HCT116 (cell line): ENCODE measurements at regions not wholly inside any gene's neighbourhood (a gene's known extent, or its start where the extent isn't known, plus 50 kb on each side); places are given as distances from the start of the nearest gene placed in this dataset.

ENCODE experiments used
- ATAC-seq: fragments of 200-7000 bp; cut with Tn5 transposase; 2 replicates; pipeline ENCODE4 v1.9.1; 2020; ENCODE audit warnings: mild to moderate bottlenecking, moderate library complexity
- BruUV-seq: library from RNA; stranded (reverse); fragments of 400-500 nt; replicated peaks from 2 replicates; lab custom pipeline; 2021; lab: Mats Ljungman, UMichigan
- CTCF ChIA-PET: fragments of 300-600 bp; sonication (Branson Sonifier 250); formaldehyde crosslinking; loops from one replicate; lab custom pipeline; 2021; ENCODE audit warnings: antibody characterized with exemption; lab: Charles Lee
- POLR2A ChIA-PET: fragments of 300-600, 350-600 bp; sonication (Branson Sonifier 250); formaldehyde crosslinking; loops from one replicate; lab custom pipeline; 2021; ENCODE audit warnings: antibody characterized with exemption; lab: Charles Lee
- RAD21 ChIA-PET, 2 experiments: fragments of 300-600 bp; sonication (Branson Sonifier 250); formaldehyde crosslinking; loops; one replicate each; lab custom pipeline; 2023; ENCODE audit warnings: low total read pairs in 2 of 2; ENCODE audit not compliant: uncharacterized antibody in 2 of 2, unreplicated experiment in 2 of 2, low non-redundant PET in 1 of 2; lab: Charles Lee
- DNase-seq: peaks from one replicate; pipeline ENCODE4 v3.0.0-alpha.2; 2010; ENCODE audit warnings: low read depth, low spot score
- H2AFZ ChIP-seq: fragments of 200-600 bp; shearing (Covaris generic), sonication (generic); 2 replicates; pipeline ENCODE4 v1.6.1; 2017; ENCODE audit warnings: low read depth, mixed run types, mixed read lengths, antibody characterized with exemption, low read length; ENCODE audit not compliant: poor library complexity, severe bottlenecking
- H3K27ac ChIP-seq: 2 replicates; pipeline ENCODE4 v1.5.1; 2012; ENCODE audit warnings: low read depth, low read length
- H3K27me3 ChIP-seq: fragments of 200-600 bp; sonication (generic); 2 replicates; pipeline ENCODE4 v1.6.1; 2016; ENCODE audit warnings: mixed run types, low read length, mixed read lengths; ENCODE audit not compliant: insufficient read depth
- H3K36me3 ChIP-seq, 2 experiments: fragments of 200-500 bp in 1 of 2; fragments of 200-600 bp in 1 of 2; sonication (Bioruptor generic) in 1 of 2; sonication (generic) in 1 of 2; 2 replicates each; pipeline versions ENCODE4 v1.5.1 to v1.6.1; 2014 to 2016; ENCODE audit warnings: low read length in 2 of 2, inconsistent platforms in 1 of 2, mixed read lengths in 1 of 2, mixed run types in 1 of 2; ENCODE audit not compliant: insufficient read depth in 2 of 2, control insufficient read depth in 1 of 2
- H3K4me1 ChIP-seq, 2 experiments: fragments of 200-600 bp in 1 of 2; sonication (generic) in 1 of 2; 2 replicates each; pipeline versions ENCODE4 v1.5.1 to v1.6.1; 2012 to 2017; ENCODE audit warnings: low read length in 2 of 2, inconsistent platforms in 1 of 2, mild to moderate bottlenecking in 1 of 2, mixed read lengths in 1 of 2, mixed run types in 1 of 2, moderate library complexity in 1 of 2; ENCODE audit not compliant: insufficient read depth in 2 of 2, control insufficient read depth in 1 of 2
- H3K4me2 ChIP-seq: fragments of 200-600 bp; sonication (generic); 2 replicates; pipeline ENCODE4 v1.6.1; 2017; ENCODE audit warnings: mixed run types, low read length, mixed read lengths
- H3K4me3 ChIP-seq, 2 experiments: fragments of 200-600 bp in 1 of 2; sonication (generic) in 1 of 2; replicated peaks in 1 of 2; 2 replicates each; pipeline ENCODE4 v1.5.1; 2011 to 2016; ENCODE audit warnings: low read length in 2 of 2, control low read depth in 1 of 2, low read depth in 1 of 2, mild to moderate bottlenecking in 1 of 2, mixed read lengths in 1 of 2, mixed run types in 1 of 2
- H3K79me2 ChIP-seq: fragments of 200-600 bp; sonication (generic); 2 replicates; pipeline ENCODE4 v1.6.1; 2017; ENCODE audit warnings: mild to moderate bottlenecking, mixed run types, low read length, moderate library complexity, mixed read lengths; ENCODE audit not compliant: insufficient read depth
- H3K9ac ChIP-seq: fragments of 200-600 bp; sonication (generic); 2 replicates; pipeline ENCODE4 v1.6.1; 2016; ENCODE audit warnings: low read length, mixed read lengths
- H3K9me2 ChIP-seq: fragments of 200-600 bp; sonication (generic), shearing (Covaris generic); 2 replicates; pipeline ENCODE4 v1.6.1; 2017; ENCODE audit warnings: mixed run types, mild to moderate bottlenecking, moderate library complexity; ENCODE audit not compliant: insufficient read depth
- H3K9me3 ChIP-seq, 2 experiments: fragments of 200-500 bp in 1 of 2; fragments of 200-600 bp in 1 of 2; sonication (Bioruptor generic) in 1 of 2; sonication (generic) in 1 of 2; 2 replicates each; pipeline ENCODE4 v1.6.1; 2014 to 2017; ENCODE audit warnings: low read length in 2 of 2, mixed read lengths in 2 of 2, inconsistent platforms in 1 of 2, low read depth in 1 of 2, mild to moderate bottlenecking in 1 of 2, mixed run types in 1 of 2, moderate library complexity in 1 of 2; ENCODE audit not compliant: control insufficient read depth in 1 of 2, insufficient read depth in 1 of 2
- H4K20me1 ChIP-seq: fragments of 200-600 bp; sonication (generic), shearing (Covaris generic); 2 replicates; pipeline ENCODE4 v1.6.1; 2017; ENCODE audit warnings: mixed run types, mild to moderate bottlenecking, moderate library complexity; ENCODE audit not compliant: insufficient read depth
- CEBPB ChIP-seq: IDR thresholded peaks from 2 replicates; pipeline ENCODE4 v1.6.1; 2012; ENCODE audit warnings: low read depth
- EGR1 ChIP-seq: IDR thresholded peaks from 2 replicates; pipeline ENCODE4 v1.6.1; 2012; ENCODE audit warnings: low read depth
- EZH2 ChIP-seq: fragments of 200-600 bp; sonication (generic); IDR thresholded peaks from 2 replicates; pipeline ENCODE4 v1.6.1; 2017; ENCODE audit warnings: antibody characterized with exemption, mixed run types
- EZH2phosphoT487 ChIP-seq: fragments of 200-600 bp; IDR thresholded peaks from 2 replicates; pipeline ENCODE4 v1.6.1; 2018; ENCODE audit warnings: antibody characterized with exemption, borderline replicate concordance
- FOSL1 ChIP-seq: IDR thresholded peaks from 2 replicates; pipeline ENCODE4 v1.6.1; 2012; ENCODE audit warnings: low read depth
- RAD21 ChIP-seq: IDR thresholded peaks from 2 replicates; pipeline ENCODE4 v1.6.1; 2012; ENCODE audit warnings: low read depth, mild to moderate bottlenecking
- SRF ChIP-seq: IDR thresholded peaks from 2 replicates; pipeline ENCODE4 v1.6.1; 2012; ENCODE audit warnings: low read depth
- TCF7L2 ChIP-seq: IDR thresholded peaks from 2 replicates; pipeline ENCODE4 v1.7.0; 2011; ENCODE audit warnings: borderline replicate concordance, inconsistent platforms; ENCODE audit not compliant: insufficient read depth, insufficient read length; ENCODE audit errors: extremely low read depth
- ZFX ChIP-seq: fragments of 450-650 bp; IDR thresholded peaks from 2 replicates; pipeline ENCODE4 v1.6.1; 2017
- intact Hi-C: fragments of 100-400 bp; cut with micrococcal nuclease; formaldehyde crosslinking; loops from 2 replicates; pipeline ENCODE4 v1.10.0; 2022
- TF ChIP-seq, protein P1 (sequence below): IDR thresholded peaks from 2 replicates; pipeline ENCODE4 v1.6.1; 2012
- TF ChIP-seq, protein P2 (sequence below): IDR thresholded peaks from 2 replicates; pipeline ENCODE4 v1.6.1; 2012; ENCODE audit warnings: low read depth

DNA sequence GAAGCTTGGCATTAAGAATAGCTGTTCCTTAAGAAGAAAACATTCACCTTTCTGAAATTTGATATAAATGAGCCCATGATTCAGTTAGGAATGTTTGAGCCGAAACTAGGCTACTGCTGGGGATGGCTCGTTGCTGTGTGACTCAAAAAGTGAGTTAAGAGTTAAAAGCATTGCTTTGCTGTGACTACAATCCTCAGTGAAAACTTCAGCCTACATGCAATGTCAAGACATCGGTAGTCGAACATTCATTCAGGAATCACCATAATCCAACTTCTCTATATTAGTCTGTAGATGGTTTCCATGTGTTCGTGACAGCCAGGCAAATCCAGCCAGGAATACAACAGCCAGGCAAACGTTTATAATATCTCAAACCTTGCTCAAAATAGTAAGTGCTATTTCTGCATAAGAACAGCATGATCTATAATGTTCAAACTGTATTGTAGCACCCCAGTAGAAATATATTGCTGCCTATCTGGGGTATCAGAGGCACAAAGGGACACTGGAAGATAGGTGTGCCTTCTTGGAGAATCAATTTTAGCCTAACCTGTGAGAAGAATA lies 1225.1 kb downstream of the CDH8 start:
- intact Hi-C loops: no loop called here
- CTCF ChIA-PET: no interaction called here

More for the DNA sequence above, 1225.1 kb downstream of the CDH8 start:
- Histone ChIP-seq H3K9me3 (peaks cover 3 to 25% of the 10 kb centered on the region in 2 experiments; a peak in 2 of 4 replicates), H3K27me3 (no peaks in the 10 kb centered on the region), H3K4me2 (no peak overlapping the region), H3K27ac (no peak overlapping the region), H3K9ac (no peak overlapping the region), H2AFZ (no peak overlapping the region), H3K36me3 (no peaks in the 10 kb centered on the region), H3K9me2 (no peaks in the 10 kb centered on the region)
- ATAC-seq (no peak), DNase-seq (no peak)
- RAD21 ChIA-PET: no interaction called here
- BruUV-seq: no TSS peak
- POLR2A ChIA-PET: no interaction called here
- TF ChIP-seq TCF7L2 (no peak), EGR1 (no peak), EZH2phosphoT487 (no peak), FOSL1 (no peak), CEBPB (no peak), EZH2 (no peak), SRF (no peak), RAD21 (no peak), ZFX (no peak)
- TF ChIP-seq, protein P1, sequence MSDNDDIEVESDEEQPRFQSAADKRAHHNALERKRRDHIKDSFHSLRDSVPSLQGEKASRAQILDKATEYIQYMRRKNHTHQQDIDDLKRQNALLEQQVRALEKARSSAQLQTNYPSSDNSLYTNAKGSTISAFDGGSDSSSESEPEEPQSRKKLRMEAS: no peak
- TF ChIP-seq, protein P2, sequence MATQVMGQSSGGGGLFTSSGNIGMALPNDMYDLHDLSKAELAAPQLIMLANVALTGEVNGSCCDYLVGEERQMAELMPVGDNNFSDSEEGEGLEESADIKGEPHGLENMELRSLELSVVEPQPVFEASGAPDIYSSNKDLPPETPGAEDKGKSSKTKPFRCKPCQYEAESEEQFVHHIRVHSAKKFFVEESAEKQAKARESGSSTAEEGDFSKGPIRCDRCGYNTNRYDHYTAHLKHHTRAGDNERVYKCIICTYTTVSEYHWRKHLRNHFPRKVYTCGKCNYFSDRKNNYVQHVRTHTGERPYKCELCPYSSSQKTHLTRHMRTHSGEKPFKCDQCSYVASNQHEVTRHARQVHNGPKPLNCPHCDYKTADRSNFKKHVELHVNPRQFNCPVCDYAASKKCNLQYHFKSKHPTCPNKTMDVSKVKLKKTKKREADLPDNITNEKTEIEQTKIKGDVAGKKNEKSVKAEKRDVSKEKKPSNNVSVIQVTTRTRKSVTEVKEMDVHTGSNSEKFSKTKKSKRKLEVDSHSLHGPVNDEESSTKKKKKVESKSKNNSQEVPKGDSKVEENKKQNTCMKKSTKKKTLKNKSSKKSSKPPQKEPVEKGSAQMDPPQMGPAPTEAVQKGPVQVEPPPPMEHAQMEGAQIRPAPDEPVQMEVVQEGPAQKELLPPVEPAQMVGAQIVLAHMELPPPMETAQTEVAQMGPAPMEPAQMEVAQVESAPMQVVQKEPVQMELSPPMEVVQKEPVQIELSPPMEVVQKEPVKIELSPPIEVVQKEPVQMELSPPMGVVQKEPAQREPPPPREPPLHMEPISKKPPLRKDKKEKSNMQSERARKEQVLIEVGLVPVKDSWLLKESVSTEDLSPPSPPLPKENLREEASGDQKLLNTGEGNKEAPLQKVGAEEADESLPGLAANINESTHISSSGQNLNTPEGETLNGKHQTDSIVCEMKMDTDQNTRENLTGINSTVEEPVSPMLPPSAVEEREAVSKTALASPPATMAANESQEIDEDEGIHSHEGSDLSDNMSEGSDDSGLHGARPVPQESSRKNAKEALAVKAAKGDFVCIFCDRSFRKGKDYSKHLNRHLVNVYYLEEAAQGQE: no peak
- TF ChIP-seq, all 23 proteins: peak for 0
- Histone ChIP-seq H3K79me2 (no peaks in the 10 kb centered on the region), H4K20me1 (no peaks in the 10 kb centered on the region; the same call in 1 of the 2 replicates), H3K4me3 (no peak overlapping the region), H3K4me1 (no peaks in the 10 kb centered on the region)
